ENCODE measurements at regions not wholly inside any gene's neighbourhood (a gene's known extent, or its start where the extent isn't known, plus 50 kb on each side); places are given as distances from the start of the nearest gene placed in this dataset.

- Histone ChIP-seq H3K27ac (ENCODE audit: low read length) (no peak overlapping the region), H3K4me2 (ENCODE audit: low read length) (no peak overlapping the region), H3K9ac (ENCODE audit: low read length) (no peak overlapping the region), H2AFZ (ENCODE audit: low read depth, low read length) (no peak overlapping the region), H3K9me3 (ENCODE audit: low read length) (no peaks in the 10 kb centered on the region), H3K36me3 (ENCODE audit: insufficient read depth, low read length) (no peaks in the 10 kb centered on the region), H3K9me2 (ENCODE audit: insufficient read depth, low read length) (no peaks in the 10 kb centered on the region), H3K27me3 (ENCODE audit: insufficient read depth, low read depth, low read length) (no peaks in the 10 kb centered on the region), H3K79me2 (replicated peaks; ENCODE audit: insufficient read depth, low read length) (no peaks in the 10 kb centered on the region), H4K20me1 (ENCODE audit: insufficient read depth) (no peaks in the 10 kb centered on the region), H3F3A (ENCODE audit: insufficient read depth, low read length, poor library complexity, severe bottlenecking) (no peaks in the 10 kb centered on the region), H3K4me3 (ENCODE audit: low read length) (no peak overlapping the region)
- TF ChIP-seq TAF1 (IDR thresholded peaks at IDR 0.05; ENCODE audit: low read depth) (no peak), POLR2AphosphoS5 (IDR thresholded peaks at IDR 0.05) (no peak), REST (IDR thresholded peaks at IDR 0.05; ENCODE audit: borderline replicate concordance) (no peak), EP300 (conservative IDR thresholded peaks at IDR 0.05; ENCODE audit: poor library complexity, severe bottlenecking) (no peak), MXI1 (conservative IDR thresholded peaks at IDR 0.05; ENCODE audit: poor library complexity, severe bottlenecking) (no peak), CTCF (IDR thresholded peaks at IDR 0.05; ENCODE audit: poor library complexity, severe bottlenecking) (no peak), RAD21 (conservative IDR thresholded peaks at IDR 0.05) (no peak)
These were observed 155.3 kb upstream of the ANKRD55 start for GRCh38 chr5:56388229-56388985.

- H2AFZ ChIP-seq (ENCODE audit: low read depth, low read length), result no peak overlapping the region
- no peaks in the 10 kb centered on the region for H3K9me3 ChIP-seq (ENCODE audit: low read length)
- no peaks in the 10 kb centered on the region for H3K27me3 ChIP-seq (ENCODE audit: insufficient read depth, low read depth, low read length)
- no peak overlapping the region for H3K4me3 ChIP-seq (ENCODE audit: low read length)
- TF ChIP-seq POLR2AphosphoS5 (IDR thresholded peaks at IDR 0.05) (no peak), CTCF (IDR thresholded peaks at IDR 0.05; ENCODE audit: poor library complexity, severe bottlenecking) (no peak), EZH2 (IDR thresholded peaks at IDR 0.05; ENCODE audit: borderline replicate concordance, insufficient read depth, low read length, poor library complexity, severe bottlenecking) (no peak), SMC3 (conservative IDR thresholded peaks at IDR 0.05; ENCODE audit: poor library complexity) (no peak), TAF1 (IDR thresholded peaks at IDR 0.05; ENCODE audit: low read depth) (no peak)
- H3K9me2 ChIP-seq (ENCODE audit: insufficient read depth, low read length), result no peaks in the 10 kb centered on the region
- no peak overlapping the region for H3K27ac ChIP-seq (ENCODE audit: low read length)
- H3K9ac ChIP-seq (ENCODE audit: low read length), result no peak overlapping the region
- no peaks in the 10 kb centered on the region for H4K20me1 ChIP-seq (ENCODE audit: insufficient read depth)
- H3F3A ChIP-seq (ENCODE audit: insufficient read depth, low read length, poor library complexity, severe bottlenecking), result no peaks in the 10 kb centered on the region
- no peaks in the 10 kb centered on the region for H3K79me2 ChIP-seq (replicated peaks; ENCODE audit: insufficient read depth, low read length)
- H3K4me2 ChIP-seq (ENCODE audit: low read length), result no peak overlapping the region
- H3K36me3 ChIP-seq (ENCODE audit: insufficient read depth, low read length), result no peaks in the 10 kb centered on the region
These were observed 152.9 kb upstream of the ANKRD55 start for GRCh38 chr5:56386046-56386445.
